BE2C (cell line): ENCODE measurements at regions not wholly inside any gene's neighbourhood (a gene's known extent, or its start where the extent isn't known, plus 50 kb on each side); places are given as distances from the start of the nearest gene placed in this dataset.
A peak's percentile ranks its signal among the peaks of the same experiment; 100 is the strongest.

Experiments used
- DNase-seq: peaks from one replicate; pipeline ENCODE4 v3.0.0-alpha.2; 2020
- H3K27me3 ChIP-seq: fragments of 250-450 bp; sonication (Bioruptor Pico); 2 replicates; pipeline ENCODE4 v1.5.1; 2020; ENCODE audit warnings: mild to moderate bottlenecking
- H3K36me3 ChIP-seq: fragments of 250-450 bp; sonication (Bioruptor Pico); 2 replicates; pipeline ENCODE4 v1.5.1; 2020; ENCODE audit warnings: mild to moderate bottlenecking
- H3K4me1 ChIP-seq: fragments of 250-450 bp; sonication (Bioruptor Pico); 2 replicates; pipeline ENCODE4 v1.5.1; 2020
- H3K4me3 ChIP-seq: 2 replicates; pipeline ENCODE4 v1.5.1; 2011; ENCODE audit warnings: low read depth, low read length
- H3K9me3 ChIP-seq: fragments of 250-450 bp; sonication (Bioruptor Pico); 2 replicates; pipeline ENCODE4 v1.5.1; 2020
- TF ChIP-seq, protein P1 (sequence below): IDR thresholded peaks from 2 replicates; pipeline ENCODE4 v1.5.1; 2012; ENCODE audit warnings: mild to moderate bottlenecking, low read depth, low read length

DNA sequence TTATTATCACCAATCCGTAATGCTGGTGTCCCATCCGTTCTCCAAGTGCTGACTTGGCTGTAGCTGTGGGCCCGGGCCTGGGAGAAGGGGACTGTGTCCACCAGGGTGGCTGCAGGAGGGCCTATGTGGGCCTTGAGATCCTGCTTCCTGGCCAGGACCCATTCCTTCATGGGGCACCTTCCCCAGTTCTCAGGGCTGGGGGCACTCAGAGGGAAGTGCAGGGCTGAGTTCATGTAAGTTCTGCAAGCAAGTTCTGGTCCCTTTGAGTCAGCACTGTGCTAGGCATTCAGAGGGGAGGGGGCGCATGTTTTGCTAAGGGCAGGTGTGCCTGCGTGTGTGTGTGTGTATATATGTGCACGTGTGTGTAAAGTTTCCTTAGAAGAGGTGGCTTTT lies 94.0 kb downstream of the GLI2 start:
- H3K4me1 ChIP-seq: peaks cover 13% of the 10 kb centered on the region
- no peak overlapping the region for H3K4me3 ChIP-seq
- no peaks in the 10 kb centered on the region for H3K9me3 ChIP-seq
- H3K36me3 ChIP-seq: no peaks in the 10 kb centered on the region
- H3K27me3 ChIP-seq: no peaks in the 10 kb centered on the region
- TF ChIP-seq, protein P1, sequence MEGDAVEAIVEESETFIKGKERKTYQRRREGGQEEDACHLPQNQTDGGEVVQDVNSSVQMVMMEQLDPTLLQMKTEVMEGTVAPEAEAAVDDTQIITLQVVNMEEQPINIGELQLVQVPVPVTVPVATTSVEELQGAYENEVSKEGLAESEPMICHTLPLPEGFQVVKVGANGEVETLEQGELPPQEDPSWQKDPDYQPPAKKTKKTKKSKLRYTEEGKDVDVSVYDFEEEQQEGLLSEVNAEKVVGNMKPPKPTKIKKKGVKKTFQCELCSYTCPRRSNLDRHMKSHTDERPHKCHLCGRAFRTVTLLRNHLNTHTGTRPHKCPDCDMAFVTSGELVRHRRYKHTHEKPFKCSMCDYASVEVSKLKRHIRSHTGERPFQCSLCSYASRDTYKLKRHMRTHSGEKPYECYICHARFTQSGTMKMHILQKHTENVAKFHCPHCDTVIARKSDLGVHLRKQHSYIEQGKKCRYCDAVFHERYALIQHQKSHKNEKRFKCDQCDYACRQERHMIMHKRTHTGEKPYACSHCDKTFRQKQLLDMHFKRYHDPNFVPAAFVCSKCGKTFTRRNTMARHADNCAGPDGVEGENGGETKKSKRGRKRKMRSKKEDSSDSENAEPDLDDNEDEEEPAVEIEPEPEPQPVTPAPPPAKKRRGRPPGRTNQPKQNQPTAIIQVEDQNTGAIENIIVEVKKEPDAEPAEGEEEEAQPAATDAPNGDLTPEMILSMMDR: no peak
- no peak for DNase-seq

DNA sequence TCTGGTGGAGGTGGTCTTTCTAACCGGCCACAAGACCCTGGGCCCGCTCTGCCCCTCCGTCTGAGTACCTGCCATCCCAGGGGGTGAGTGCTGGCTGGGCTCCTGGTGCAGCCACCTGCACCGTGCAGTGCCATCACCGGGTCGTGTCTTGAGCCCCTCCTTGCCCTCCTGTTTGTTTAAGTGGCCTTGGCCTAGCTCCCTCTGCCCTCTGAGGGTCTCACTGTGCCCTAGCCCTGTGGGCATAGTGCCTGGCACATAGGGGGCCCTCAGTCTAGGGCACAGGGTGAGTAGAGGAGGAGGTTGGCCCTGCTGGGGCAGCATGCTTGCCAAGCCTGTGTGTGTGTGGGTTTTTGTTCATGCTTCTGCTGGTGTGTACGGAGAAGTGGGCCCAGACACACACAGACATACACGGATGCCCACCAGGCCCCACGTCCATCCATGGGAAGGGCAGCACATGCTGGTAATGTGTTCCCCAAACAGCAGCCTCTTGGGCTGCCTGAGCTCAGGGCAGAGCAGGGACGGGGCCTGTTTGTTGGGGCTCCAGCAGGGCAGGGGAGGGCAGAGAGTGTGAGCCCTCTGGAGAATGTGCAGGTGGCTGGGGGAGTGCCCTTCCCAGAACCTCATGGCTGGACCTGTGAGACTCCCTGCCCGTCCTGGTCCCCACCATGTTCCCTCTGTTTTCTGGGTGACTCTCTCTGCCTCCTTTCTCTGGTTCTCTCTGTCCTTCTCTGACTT lies 94.6 kb downstream of the GLI2 start:
- no peak overlapping the region for H3K4me3 ChIP-seq
- H3K36me3 ChIP-seq: no peaks in the 10 kb centered on the region
- peaks cover 13% of the 10 kb centered on the region for H3K4me1 ChIP-seq
- TF ChIP-seq, protein P1: no peak
- no peaks in the 10 kb centered on the region for H3K27me3 ChIP-seq
- no peak for DNase-seq
- no peaks in the 10 kb centered on the region for H3K9me3 ChIP-seq

DNA sequence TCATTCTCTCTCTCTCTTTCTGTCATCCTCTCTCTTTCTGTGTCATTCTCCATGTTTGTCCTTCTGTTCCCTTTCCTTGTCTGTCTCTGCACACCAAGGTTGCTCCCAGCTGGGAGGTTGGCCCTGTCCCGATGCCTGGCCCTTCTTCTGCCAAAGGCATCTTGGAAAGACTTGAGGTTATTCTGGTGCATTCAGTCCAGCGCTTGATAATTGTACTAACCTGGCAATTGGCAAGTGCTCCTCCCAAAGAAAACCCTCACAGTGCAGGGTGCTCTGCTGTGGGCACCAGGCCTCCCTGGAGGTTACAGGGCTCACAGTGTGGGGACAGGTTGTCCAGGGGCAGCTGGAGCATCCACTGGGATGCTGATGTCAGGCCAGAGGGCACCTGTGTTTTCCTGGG lies 95.4 kb downstream of the GLI2 start:
- DNase-seq: no peak
- Histone ChIP-seq H3K4me1 (peaks cover 7% of the 10 kb centered on the region), H3K27me3 (no peaks in the 10 kb centered on the region), H3K4me3 (no peak overlapping the region), H3K36me3 (no peaks in the 10 kb centered on the region), H3K9me3 (no peaks in the 10 kb centered on the region)
- TF ChIP-seq, protein P1: no peak

DNA sequence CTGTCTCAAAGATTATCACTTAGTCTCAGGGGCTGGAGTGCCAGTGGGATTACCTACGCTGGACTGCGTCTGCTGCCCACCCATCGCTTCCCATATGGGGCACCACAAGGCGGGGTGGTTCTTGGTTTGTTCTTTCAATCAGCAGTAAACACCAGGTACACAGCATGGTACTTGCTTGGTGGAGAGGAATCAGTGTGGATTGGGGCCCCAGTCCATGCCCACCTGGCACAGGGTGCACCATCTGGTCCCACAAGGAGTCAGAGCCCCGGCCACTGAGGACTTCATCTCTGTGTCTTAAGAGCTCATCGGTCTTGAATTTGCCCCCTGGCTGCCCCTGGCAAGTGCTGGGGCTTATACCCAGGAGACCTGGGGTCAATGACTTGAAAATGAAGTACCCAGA lies 96.2 kb downstream of the GLI2 start:
- no peaks in the 10 kb centered on the region for H3K27me3 ChIP-seq
- TF ChIP-seq, protein P1: no peak
- DNase-seq: no peak
- no peaks in the 10 kb centered on the region for H3K36me3 ChIP-seq
- no peaks in the 10 kb centered on the region; the same call in 1 of the 2 replicates for H3K4me1 ChIP-seq
- H3K9me3 ChIP-seq: no peaks in the 10 kb centered on the region
- H3K4me3 ChIP-seq: no peak overlapping the region

DNA sequence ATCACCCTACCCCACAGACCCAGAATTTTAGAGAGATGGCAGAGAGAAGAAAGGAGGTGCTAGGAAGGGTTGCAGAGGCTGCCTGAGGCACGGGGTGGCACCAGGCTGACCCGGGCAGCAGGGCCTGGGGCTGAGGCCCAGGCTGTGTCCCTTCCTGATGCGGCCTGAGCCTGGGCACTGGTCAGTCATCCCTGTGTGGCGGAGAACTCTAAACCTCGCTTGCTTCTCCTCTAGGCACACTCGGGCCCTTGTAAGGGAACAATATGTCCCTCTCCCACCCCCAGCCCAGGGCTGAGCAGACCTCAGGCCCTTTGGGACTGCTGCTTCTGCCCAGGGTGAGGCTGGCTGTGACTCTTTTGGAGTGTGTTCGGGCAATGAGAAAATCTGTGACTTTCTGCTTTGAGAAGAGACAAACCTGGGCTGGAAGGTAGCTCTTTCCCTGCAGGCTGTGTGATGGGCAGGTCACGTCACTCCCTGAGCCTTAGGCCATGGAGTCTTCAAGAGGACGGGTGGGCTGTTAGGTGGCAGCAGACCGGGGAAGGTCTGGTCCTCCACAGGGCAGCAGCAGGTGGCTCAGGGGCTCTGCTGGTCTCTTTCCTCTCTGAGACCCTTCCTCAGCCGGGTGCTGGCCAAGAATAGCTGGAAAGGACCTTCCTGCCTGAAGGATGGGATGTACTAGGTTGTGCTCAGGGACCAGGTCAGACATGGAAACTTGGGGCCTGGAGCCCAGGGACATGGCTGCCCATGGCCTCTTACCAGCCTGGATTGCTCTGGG lies 96.8 kb downstream of the GLI2 start:
- no peaks in the 10 kb centered on the region for H3K9me3 ChIP-seq
- TF ChIP-seq, protein P1: no peak
- no peaks in the 10 kb centered on the region for H3K27me3 ChIP-seq
- H3K4me1 ChIP-seq: no peaks in the 10 kb centered on the region; the same call in 1 of the 2 replicates
- no peak overlapping the region for H3K4me3 ChIP-seq
- no peaks in the 10 kb centered on the region for H3K36me3 ChIP-seq
- no peak for DNase-seq

DNA sequence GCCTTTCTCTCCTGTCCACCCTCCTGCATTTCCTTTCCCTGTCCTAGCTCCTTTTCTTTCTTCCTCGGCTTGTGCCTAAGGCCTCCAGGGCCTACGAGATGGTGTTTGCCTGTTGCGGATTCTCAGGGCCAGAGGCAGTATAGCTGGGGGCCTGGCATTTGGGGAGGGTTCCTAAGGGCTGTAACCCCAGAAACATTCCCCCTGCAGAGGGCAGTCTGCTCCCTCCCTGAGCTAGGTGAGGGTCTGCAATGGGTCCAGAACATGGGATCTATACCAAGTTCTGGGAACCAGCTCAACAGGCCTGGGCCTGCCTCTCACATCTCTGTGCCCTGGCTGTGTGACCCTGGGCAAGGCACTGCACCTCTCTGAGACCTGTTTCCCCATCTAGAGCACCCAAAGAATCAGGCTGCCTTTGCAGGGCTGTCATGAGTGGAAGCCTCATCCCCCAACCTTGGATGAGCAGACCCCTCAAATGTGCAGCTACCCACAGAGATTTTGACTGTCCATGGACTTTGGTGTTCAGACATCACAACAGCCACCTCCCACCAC lies 97.5 kb downstream of the GLI2 start:
- H3K4me1 ChIP-seq: no peaks in the 10 kb centered on the region; the same call in 1 of the 2 replicates
- TF ChIP-seq, protein P1: 0 out of 2 replicates have a peak, but pooled peaks have one; percentile 6

More for the DNA sequence above, 97.5 kb downstream of the GLI2 start:
- no peak overlapping the region for H3K4me3 ChIP-seq
- DNase-seq: no peak
- no peaks in the 10 kb centered on the region for H3K27me3 ChIP-seq
- no peaks in the 10 kb centered on the region for H3K9me3 ChIP-seq
- H3K36me3 ChIP-seq: no peaks in the 10 kb centered on the region
